HEK293 (cell line): ENCODE measurements at regions not wholly inside any gene's neighbourhood (a gene's known extent, or its start where the extent isn't known, plus 50 kb on each side); places are given as distances from the start of the nearest gene placed in this dataset.
"Not testable (repeated sequence)": the region's sequence is repeated elsewhere in the genome, so short reads cannot be mapped to it uniquely, and the experiment has no call there.

Experiments
- HOXA7 ChIP-seq: sonication (generic); formaldehyde crosslinking; IDR thresholded peaks from 2 replicates; pipeline ENCODE4 v1.8.1; 2022; ENCODE audit warnings: missing genetic modification reagents, borderline replicate concordance
- HOXD13 ChIP-seq: sonication (generic); formaldehyde crosslinking; IDR thresholded peaks from 2 replicates; pipeline ENCODE4 v1.8.0; 2022; ENCODE audit warnings: missing genetic modification reagents, borderline replicate concordance
- MEIS1 ChIP-seq: sonication (generic); formaldehyde crosslinking; IDR thresholded peaks from 2 replicates; pipeline ENCODE4 v1.8.1; 2022; ENCODE audit warnings: missing genetic modification reagents, mild to moderate bottlenecking, borderline replicate concordance
- YY1 ChIP-seq: fragments of 450-650 bp; formaldehyde crosslinking; IDR thresholded peaks from 2 replicates; pipeline ENCODE4 v1.5.1; 2018; ENCODE audit warnings: missing biosample characterization, missing genetic modification characterization
- ZNF274 ChIP-seq, 2 experiments: fragments of 200-500 bp in 1 of 2; fragments of 450-650 bp in 1 of 2; sonication (Bioruptor generic) in 1 of 2; formaldehyde crosslinking in 1 of 2; IDR thresholded peaks; 2 replicates each; pipeline versions ENCODE4 v1.5.1 to v1.6.1; 2014 to 2016; ENCODE audit warnings: borderline replicate concordance in 1 of 2, inconsistent platforms in 1 of 2, low read length in 1 of 2, missing biosample characterization in 1 of 2, missing genetic modification characterization in 1 of 2
- TF ChIP-seq, protein P1 (sequence below): fragments of 450-650 bp; formaldehyde crosslinking; IDR thresholded peaks from 2 replicates; pipeline ENCODE4 v1.5.1; 2016; ENCODE audit warnings: missing biosample characterization, missing genetic modification characterization
- TF ChIP-seq, protein P2 (sequence below): fragments of 450-650 bp; formaldehyde crosslinking; optimal IDR thresholded peaks from 2 replicates; pipeline ENCODE3; 2016; ENCODE audit warnings: missing biosample characterization, mild to moderate bottlenecking, missing genetic modification characterization

DNA sequence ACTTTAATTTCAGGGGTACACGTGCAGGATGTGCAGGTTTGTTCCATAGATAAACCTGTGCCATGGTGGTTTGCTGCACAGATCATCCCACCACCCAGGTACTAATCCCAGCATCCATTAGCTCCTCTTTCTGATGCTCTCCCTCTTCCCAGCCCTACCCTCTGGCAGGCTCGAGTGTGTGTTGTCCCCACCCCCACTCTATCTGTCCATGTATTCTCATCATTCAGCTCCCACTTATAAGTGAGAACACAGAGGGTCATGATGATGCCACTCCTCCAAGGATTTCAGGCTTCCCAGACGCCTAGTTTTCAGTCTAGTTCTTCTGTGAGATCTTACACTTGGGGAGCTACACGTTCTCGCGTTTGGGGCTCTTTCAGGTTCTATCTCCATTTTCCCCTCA lies 93.4 kb upstream of the NBPF11 start:
- not testable (repeated sequence) for TF ChIP-seq YY1 (tag by site-specific recombination); ZNF274 (IDR thresholded peaks at IDR 0.05; ENCODE audit: low read length); ZNF274 (tag by site-specific recombination; IDR thresholded peaks at IDR 0.05; ENCODE audit: borderline replicate concordance); MEIS1; HOXD13 (CRISPR knock-in tag); HOXA7 (CRISPR knock-in tag)
- TF ChIP-seq, protein P1, sequence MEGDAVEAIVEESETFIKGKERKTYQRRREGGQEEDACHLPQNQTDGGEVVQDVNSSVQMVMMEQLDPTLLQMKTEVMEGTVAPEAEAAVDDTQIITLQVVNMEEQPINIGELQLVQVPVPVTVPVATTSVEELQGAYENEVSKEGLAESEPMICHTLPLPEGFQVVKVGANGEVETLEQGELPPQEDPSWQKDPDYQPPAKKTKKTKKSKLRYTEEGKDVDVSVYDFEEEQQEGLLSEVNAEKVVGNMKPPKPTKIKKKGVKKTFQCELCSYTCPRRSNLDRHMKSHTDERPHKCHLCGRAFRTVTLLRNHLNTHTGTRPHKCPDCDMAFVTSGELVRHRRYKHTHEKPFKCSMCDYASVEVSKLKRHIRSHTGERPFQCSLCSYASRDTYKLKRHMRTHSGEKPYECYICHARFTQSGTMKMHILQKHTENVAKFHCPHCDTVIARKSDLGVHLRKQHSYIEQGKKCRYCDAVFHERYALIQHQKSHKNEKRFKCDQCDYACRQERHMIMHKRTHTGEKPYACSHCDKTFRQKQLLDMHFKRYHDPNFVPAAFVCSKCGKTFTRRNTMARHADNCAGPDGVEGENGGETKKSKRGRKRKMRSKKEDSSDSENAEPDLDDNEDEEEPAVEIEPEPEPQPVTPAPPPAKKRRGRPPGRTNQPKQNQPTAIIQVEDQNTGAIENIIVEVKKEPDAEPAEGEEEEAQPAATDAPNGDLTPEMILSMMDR (tag by site-specific recombination) = not testable (repeated sequence)
- TF ChIP-seq, protein P2, sequence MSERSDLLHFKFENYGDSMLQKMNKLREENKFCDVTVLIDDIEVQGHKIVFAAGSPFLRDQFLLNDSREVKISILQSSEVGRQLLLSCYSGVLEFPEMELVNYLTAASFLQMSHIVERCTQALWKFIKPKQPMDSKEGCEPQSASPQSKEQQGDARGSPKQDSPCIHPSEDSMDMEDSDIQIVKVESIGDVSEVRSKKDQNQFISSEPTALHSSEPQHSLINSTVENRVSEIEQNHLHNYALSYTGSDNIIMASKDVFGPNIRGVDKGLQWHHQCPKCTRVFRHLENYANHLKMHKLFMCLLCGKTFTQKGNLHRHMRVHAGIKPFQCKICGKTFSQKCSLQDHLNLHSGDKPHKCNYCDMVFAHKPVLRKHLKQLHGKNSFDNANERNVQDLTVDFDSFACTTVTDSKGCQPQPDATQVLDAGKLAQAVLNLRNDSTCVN (tag by site-specific recombination) = not testable (repeated sequence)
